ENCODE measurements at regions not wholly inside any gene's neighbourhood (a gene's known extent, or its start where the extent isn't known, plus 50 kb on each side); places are given as distances from the start of the nearest gene placed in this dataset.
"Not testable (repeated sequence)": the region's sequence is repeated elsewhere in the genome, so short reads cannot be mapped to it uniquely, and the experiment has no call there.

GRCh38 chr2:125660369-125660768, 995.6 kb upstream of the GYPC start:
- not testable (repeated sequence) for H3K4me3 ChIP-seq (ENCODE audit: low read depth, low read length); H3K4me1 Mint-ChIP-seq; H3K36me3 ChIP-seq (ENCODE audit: control insufficient read depth, insufficient read depth, low read length); H3K4me3 Mint-ChIP-seq; H3K4me1 ChIP-seq (ENCODE audit: control insufficient read depth, insufficient read depth, low read length, poor library complexity, severe bottlenecking); H3K27ac ChIP-seq (ENCODE audit: insufficient read depth, low read length, poor library complexity, severe bottlenecking); H3K27me3 ChIP-seq (ENCODE audit: control insufficient read depth, insufficient read depth, low read length); ATAC-seq (ENCODE audit: low read depth in 2 of 2); H3K9me3 Mint-ChIP-seq; DNase-seq; H3K36me3 Mint-ChIP-seq; H3K27me3 Mint-ChIP-seq; H3K9me3 ChIP-seq (ENCODE audit: control insufficient read depth in 2 of 2, low read length in 2 of 2); H3K27ac Mint-ChIP-seq

DNA sequence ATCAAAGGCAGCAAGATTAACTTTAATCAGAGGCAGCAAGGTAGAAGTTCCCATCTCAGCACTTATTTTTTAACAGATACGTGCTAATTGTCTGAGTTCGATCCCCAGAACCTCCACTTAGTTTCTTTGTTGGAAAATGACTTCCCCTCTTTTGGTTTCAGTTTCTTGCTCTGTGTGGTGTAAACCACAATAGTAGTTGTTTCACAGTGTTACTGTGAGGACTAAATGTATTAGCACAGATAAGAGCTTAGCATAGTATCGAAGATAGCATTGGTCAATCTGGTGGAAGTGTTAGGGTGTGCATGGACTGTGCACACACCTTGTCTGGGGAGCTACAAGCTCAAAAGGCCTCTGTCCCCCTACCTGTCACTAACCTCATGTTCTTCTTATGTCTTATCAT, 988.3 kb upstream of the GYPC start:
- H3K4me3 ChIP-seq (ENCODE audit: low read depth, low read length) = no peak overlapping the region
- Mint-ChIP-seq H3K36me3 (no peaks in the 10 kb centered on the region), H3K27ac (no peak overlapping the region), H3K9me3 (peaks cover 0 to 11% (median 3%) of the 10 kb centered on the region in 7 donors), H3K4me3 (no peak overlapping the region), H3K27me3 (no peaks in the 10 kb centered on the region), H3K4me1 (no peaks in the 10 kb centered on the region)
- no peak for DNase-seq
- H3K27ac ChIP-seq (ENCODE audit: insufficient read depth, low read length, poor library complexity, severe bottlenecking) = no peak overlapping the region
- no peaks in the 10 kb centered on the region for H3K4me1 ChIP-seq (ENCODE audit: control insufficient read depth, insufficient read depth, low read length, poor library complexity, severe bottlenecking)
- peaks cover 0 to 4% of the 10 kb centered on the region in 2 experiments for H3K9me3 ChIP-seq (ENCODE audit: control insufficient read depth in 2 of 2, low read length in 2 of 2)
- ATAC-seq (ENCODE audit: low read depth in 2 of 2) = no peak
- H3K27me3 ChIP-seq (ENCODE audit: control insufficient read depth, insufficient read depth, low read length) = no peaks in the 10 kb centered on the region
- no peaks in the 10 kb centered on the region for H3K36me3 ChIP-seq (ENCODE audit: control insufficient read depth, insufficient read depth, low read length)

DNA sequence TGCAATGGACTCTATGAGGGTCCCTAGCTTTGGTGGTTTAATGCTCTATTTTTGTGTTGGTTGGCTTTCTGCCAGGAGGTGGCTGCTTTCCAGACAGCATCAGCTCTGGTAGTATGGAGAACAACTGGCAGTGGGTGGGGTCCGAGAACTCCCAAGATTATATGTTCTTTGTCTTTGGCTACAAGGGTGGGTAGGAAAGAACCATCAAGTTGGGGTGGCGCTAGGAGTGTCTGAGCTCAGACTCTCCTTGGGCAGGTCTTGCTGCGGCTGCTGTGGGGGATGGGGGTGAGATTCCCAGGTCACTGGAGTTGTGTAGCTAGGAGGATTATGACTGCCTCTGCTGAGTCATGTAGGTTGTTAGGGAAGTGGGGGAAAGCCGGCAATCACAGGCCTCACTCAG, 976.1 kb upstream of the GYPC start:
- Mint-ChIP-seq H3K4me1 (no peaks in the 10 kb centered on the region), H3K27me3 (no peaks in the 10 kb centered on the region), H3K9me3 (peaks cover 3 to 27% (median 6%) of the 10 kb centered on the region in 7 donors), H3K27ac (no peak overlapping the region), H3K4me3 (no peak overlapping the region), H3K36me3 (no peaks in the 10 kb centered on the region)
- Histone ChIP-seq H3K27ac (ENCODE audit: insufficient read depth, low read length, poor library complexity, severe bottlenecking) (no peak overlapping the region), H3K36me3 (ENCODE audit: control insufficient read depth, insufficient read depth, low read length) (no peaks in the 10 kb centered on the region), H3K4me3 (ENCODE audit: low read depth, low read length) (no peak overlapping the region), H3K4me1 (ENCODE audit: control insufficient read depth, insufficient read depth, low read length, poor library complexity, severe bottlenecking) (no peaks in the 10 kb centered on the region), H3K27me3 (ENCODE audit: control insufficient read depth, insufficient read depth, low read length) (no peaks in the 10 kb centered on the region), H3K9me3 (ENCODE audit: control insufficient read depth in 2 of 2, low read length in 2 of 2) (no peaks in the 10 kb centered on the region)
- DNase-seq (no peak), ATAC-seq (ENCODE audit: low read depth in 2 of 2) (no peak)

GRCh38 chr2:125680809-125681208, 975.1 kb upstream of the GYPC start:
- H3K27ac Mint-ChIP-seq = no peak overlapping the region
- Histone ChIP-seq H3K27me3 (ENCODE audit: control insufficient read depth, insufficient read depth, low read length) (no peaks in the 10 kb centered on the region), H3K4me3 (ENCODE audit: low read depth, low read length) (no peak overlapping the region), H3K36me3 (ENCODE audit: control insufficient read depth, insufficient read depth, low read length) (no peaks in the 10 kb centered on the region), H3K4me1 (ENCODE audit: control insufficient read depth, insufficient read depth, low read length, poor library complexity, severe bottlenecking) (no peaks in the 10 kb centered on the region), H3K9me3 (ENCODE audit: control insufficient read depth in 2 of 2, low read length in 2 of 2) (no peaks in the 10 kb centered on the region), H3K27ac (ENCODE audit: insufficient read depth, low read length, poor library complexity, severe bottlenecking) (no peak overlapping the region)
- ATAC-seq (ENCODE audit: low read depth in 2 of 2) = no peak
- H3K4me3 Mint-ChIP-seq = no peak overlapping the region
- H3K27me3 Mint-ChIP-seq = no peaks in the 10 kb centered on the region
- peaks cover 1 to 20% (median 4%) of the 10 kb centered on the region in 7 donors for H3K9me3 Mint-ChIP-seq
- no peak for DNase-seq
- H3K36me3 Mint-ChIP-seq = no peaks in the 10 kb centered on the region
- no peaks in the 10 kb centered on the region for H3K4me1 Mint-ChIP-seq

- Histone ChIP-seq H3K9me3 (ENCODE audit: control insufficient read depth in 2 of 2, low read length in 2 of 2) (no peaks in the 10 kb centered on the region), H3K27ac (ENCODE audit: insufficient read depth, low read length, poor library complexity, severe bottlenecking) (no peak overlapping the region), H3K27me3 (ENCODE audit: control insufficient read depth, insufficient read depth, low read length) (no peaks in the 10 kb centered on the region), H3K36me3 (ENCODE audit: control insufficient read depth, insufficient read depth, low read length) (no peaks in the 10 kb centered on the region), H3K4me3 (ENCODE audit: low read depth, low read length) (no peak overlapping the region), H3K4me1 (ENCODE audit: control insufficient read depth, insufficient read depth, low read length, poor library complexity, severe bottlenecking) (no peaks in the 10 kb centered on the region)
- DNase-seq = no peak
- H3K27me3 Mint-ChIP-seq = no peaks in the 10 kb centered on the region
- H3K27ac Mint-ChIP-seq = no peak overlapping the region
- no peak for ATAC-seq (ENCODE audit: low read depth in 2 of 2)
- H3K4me1 Mint-ChIP-seq = no peaks in the 10 kb centered on the region
- peaks cover 0 to 16% (median 4%) of the 10 kb centered on the region in 7 donors for H3K9me3 Mint-ChIP-seq
- no peak overlapping the region for H3K4me3 Mint-ChIP-seq
- no peaks in the 10 kb centered on the region for H3K36me3 Mint-ChIP-seq
Measured at GRCh38 chr2:125681576-125681975, 974.4 kb upstream of the GYPC start.

GRCh38 chr2:125681976-125682805, 973.8 kb upstream of the GYPC start:
- H3K27me3 Mint-ChIP-seq = no peaks in the 10 kb centered on the region
- Histone ChIP-seq H3K4me1 (ENCODE audit: control insufficient read depth, insufficient read depth, low read length, poor library complexity, severe bottlenecking) (no peaks in the 10 kb centered on the region), H3K4me3 (ENCODE audit: low read depth, low read length) (no peak overlapping the region), H3K27ac (ENCODE audit: insufficient read depth, low read length, poor library complexity, severe bottlenecking) (no peak overlapping the region), H3K27me3 (ENCODE audit: control insufficient read depth, insufficient read depth, low read length) (no peaks in the 10 kb centered on the region), H3K36me3 (ENCODE audit: control insufficient read depth, insufficient read depth, low read length) (no peaks in the 10 kb centered on the region), H3K9me3 (ENCODE audit: control insufficient read depth in 2 of 2, low read length in 2 of 2) (no peaks in the 10 kb centered on the region)
- DNase-seq = no peak
- no peak overlapping the region for H3K4me3 Mint-ChIP-seq
- H3K9me3 Mint-ChIP-seq = peaks cover 0 to 10% (median 2%) of the 10 kb centered on the region in 7 donors
- H3K4me1 Mint-ChIP-seq = no peaks in the 10 kb centered on the region
- H3K36me3 Mint-ChIP-seq = no peaks in the 10 kb centered on the region
- no peak overlapping the region for H3K27ac Mint-ChIP-seq
- no peak for ATAC-seq (ENCODE audit: low read depth in 2 of 2)

- Mint-ChIP-seq H3K4me1 (no peaks in the 10 kb centered on the region), H3K27ac (no peak overlapping the region)
Measured at GRCh38 chr2:125684256-125684655, 971.7 kb upstream of the GYPC start.

DNA sequence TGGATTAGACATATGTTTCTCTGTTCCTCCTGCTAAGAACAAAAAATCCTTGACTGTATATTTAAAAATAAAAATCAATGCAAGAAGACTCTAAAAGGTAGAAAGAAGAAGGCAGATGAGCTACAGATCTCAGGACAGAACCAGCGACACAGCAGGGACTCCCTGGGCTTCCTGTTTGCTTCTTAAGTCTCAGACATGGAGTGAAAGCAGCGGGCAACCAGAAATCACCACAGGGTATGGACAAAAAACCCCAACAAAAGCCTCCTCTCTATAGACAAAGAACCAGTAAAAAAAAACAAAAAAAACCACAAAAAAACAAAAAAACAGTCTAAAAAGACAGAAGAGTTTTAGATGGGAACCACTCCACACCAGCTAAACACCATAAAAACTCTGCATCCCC, 971.0 kb upstream of the GYPC start:
- peaks cover 0 to 5% (median 4%) of the 10 kb centered on the region in 7 donors for H3K9me3 Mint-ChIP-seq
- H3K4me3 ChIP-seq (ENCODE audit: low read depth, low read length) = no peak overlapping the region
- no peak overlapping the region for H3K4me3 Mint-ChIP-seq
- no peak for DNase-seq
- H3K36me3 ChIP-seq (ENCODE audit: control insufficient read depth, insufficient read depth, low read length) = no peaks in the 10 kb centered on the region
- H3K4me1 Mint-ChIP-seq = no peaks in the 10 kb centered on the region
- H3K27me3 Mint-ChIP-seq = no peaks in the 10 kb centered on the region
- no peaks in the 10 kb centered on the region for H3K27me3 ChIP-seq (ENCODE audit: control insufficient read depth, insufficient read depth, low read length)
- ATAC-seq (ENCODE audit: low read depth in 2 of 2) = no peak
- no peaks in the 10 kb centered on the region for H3K36me3 Mint-ChIP-seq
- no peaks in the 10 kb centered on the region for H3K9me3 ChIP-seq (ENCODE audit: control insufficient read depth in 2 of 2, low read length in 2 of 2)
- no peaks in the 10 kb centered on the region for H3K4me1 ChIP-seq (ENCODE audit: control insufficient read depth, insufficient read depth, low read length, poor library complexity, severe bottlenecking)
- H3K27ac ChIP-seq (ENCODE audit: insufficient read depth, low read length, poor library complexity, severe bottlenecking) = no peak overlapping the region
- H3K27ac Mint-ChIP-seq = no peak overlapping the region

More at GRCh38 chr2:125684256-125684655, 971.7 kb upstream of the GYPC start:
- Histone ChIP-seq H3K27ac (ENCODE audit: insufficient read depth, low read length, poor library complexity, severe bottlenecking) (no peak overlapping the region), H3K4me3 (ENCODE audit: low read depth, low read length) (no peak overlapping the region), H3K9me3 (ENCODE audit: control insufficient read depth in 2 of 2, low read length in 2 of 2) (no peaks in the 10 kb centered on the region), H3K27me3 (ENCODE audit: control insufficient read depth, insufficient read depth, low read length) (no peaks in the 10 kb centered on the region), H3K36me3 (ENCODE audit: control insufficient read depth, insufficient read depth, low read length) (no peaks in the 10 kb centered on the region), H3K4me1 (ENCODE audit: control insufficient read depth, insufficient read depth, low read length, poor library complexity, severe bottlenecking) (no peaks in the 10 kb centered on the region)
- DNase-seq (no peak), ATAC-seq (ENCODE audit: low read depth in 2 of 2) (no peak)
- Mint-ChIP-seq H3K36me3 (no peaks in the 10 kb centered on the region), H3K9me3 (peaks cover 0 to 5% (median 4%) of the 10 kb centered on the region in 7 donors), H3K27me3 (no peaks in the 10 kb centered on the region), H3K4me3 (no peak overlapping the region)
